HG03460 (cell line): ENCODE measurements at regions not wholly inside any gene's neighbourhood (a gene's known extent, or its start where the extent isn't known, plus 50 kb on each side); places are given as distances from the start of the nearest gene placed in this dataset.

ENCODE experiments used
- ATAC-seq: cut with Tn5 transposase; IDR thresholded peaks from one replicate; pipeline ENCODE4 v1.9.1; 2021; ENCODE audit not compliant: unreplicated experiment

GRCh38 chr11:95335989-95336388 is 105.0 kb upstream of the SESN3 start:
- ATAC-seq = no peak

GRCh38 chr11:95331161-95331560 is 100.2 kb upstream of the SESN3 start:
- no peak for ATAC-seq

GRCh38 chr11:95330302-95330701 is 99.3 kb upstream of the SESN3 start:
- ATAC-seq = no peak

- no peak for ATAC-seq
These were observed 96.4 kb upstream of the SESN3 start for GRCh38 chr11:95327273-95327948.

- ATAC-seq = no peak
These were observed 94.8 kb upstream of the SESN3 start for GRCh38 chr11:95325777-95326258.

GRCh38 chr11:95324826-95325225 is 93.8 kb upstream of the SESN3 start:
- ATAC-seq = no peak

GRCh38 chr11:95322539-95322938 is 91.5 kb upstream of the SESN3 start:
- ATAC-seq = no peak

GRCh38 chr11:95318498-95318897 is 87.5 kb upstream of the SESN3 start:
- ATAC-seq = no peak

GRCh38 chr11:95308512-95309035 is 77.6 kb upstream of the SESN3 start:
- ATAC-seq = no peak

- no peak for ATAC-seq
These were observed 76.3 kb upstream of the SESN3 start for GRCh38 chr11:95307286-95307685.

- ATAC-seq = no peak
These were observed 75.8 kb upstream of the SESN3 start for GRCh38 chr11:95306801-95307200.

GRCh38 chr11:95306123-95306522 is 75.1 kb upstream of the SESN3 start:
- no peak for ATAC-seq

- ATAC-seq = no peak
These were observed 74.7 kb upstream of the SESN3 start for GRCh38 chr11:95305705-95306104.

GRCh38 chr11:95304777-95305176 is 73.8 kb upstream of the SESN3 start:
- no peak for ATAC-seq

- ATAC-seq = no peak
These were observed 71.2 kb upstream of the SESN3 start for GRCh38 chr11:95302211-95302610.

GRCh38 chr11:95301474-95301873 is 70.5 kb upstream of the SESN3 start:
- no peak for ATAC-seq

- no peak for ATAC-seq
These were observed 68.2 kb upstream of the SESN3 start for GRCh38 chr11:95299078-95299679.

- no peak for ATAC-seq
These were observed 66.9 kb upstream of the SESN3 start for GRCh38 chr11:95297680-95298452.

GRCh38 chr11:95296621-95297025 is 65.6 kb upstream of the SESN3 start:
- peak; percentile 95 for ATAC-seq

- ATAC-seq = no peak
These were observed 65.2 kb upstream of the SESN3 start for GRCh38 chr11:95296165-95296564.

- no peak for ATAC-seq
These were observed 64.6 kb upstream of the SESN3 start for GRCh38 chr11:95295382-95296149.
